Endothelial cell (in vitro differentiated cells): ENCODE measurements at regions not wholly inside any gene's neighbourhood (a gene's known extent, or its start where the extent isn't known, plus 50 kb on each side); places are given as distances from the start of the nearest gene placed in this dataset.
"Not testable (repeated sequence)": the region's sequence is repeated elsewhere in the genome, so short reads cannot be mapped to it uniquely, and the experiment has no call there.

Source experiments
- DNase-seq: peaks from one replicate; pipeline ENCODE4 v3.0.0; 2021; ENCODE audit warnings: low spot score
- H3K27ac Mint-ChIP-seq: one replicate; pipeline ENCODE4 v1.8.0; 2021; ENCODE audit warnings: mixed read lengths, inconsistent platforms; ENCODE audit not compliant: unreplicated experiment
- H3K27me3 Mint-ChIP-seq: one replicate; pipeline ENCODE4 v1.8.0; 2021; ENCODE audit warnings: mild to moderate bottlenecking, moderate library complexity, mixed read lengths, inconsistent platforms; ENCODE audit not compliant: unreplicated experiment
- H3K36me3 Mint-ChIP-seq: one replicate; pipeline ENCODE4 v1.8.0; 2021; ENCODE audit warnings: mild to moderate bottlenecking, low read depth, mixed read lengths, inconsistent platforms; ENCODE audit not compliant: unreplicated experiment
- H3K4me1 Mint-ChIP-seq: one replicate; pipeline ENCODE4 v1.8.0; 2021; ENCODE audit warnings: mild to moderate bottlenecking, mixed read lengths, inconsistent platforms; ENCODE audit not compliant: unreplicated experiment
- H3K4me3 Mint-ChIP-seq: one replicate; pipeline ENCODE4 v1.8.0; 2021; ENCODE audit warnings: mild to moderate bottlenecking, mixed read lengths, inconsistent platforms; ENCODE audit not compliant: unreplicated experiment
- H3K9me3 Mint-ChIP-seq: one replicate; pipeline ENCODE4 v1.8.0; 2021; ENCODE audit warnings: mixed read lengths, inconsistent platforms; ENCODE audit not compliant: unreplicated experiment
- CTCF ChIP-seq: fragments of 200-600 bp; sonication (generic); IDR thresholded peaks from one replicate; pipeline ENCODE4 v1.5.0; 2021; ENCODE audit warnings: antibody characterized with exemption; ENCODE audit not compliant: unreplicated experiment

GRCh38 chr5:35543408-35543807, 74.3 kb upstream of the SPEF2 start:
- no peak for TF ChIP-seq CTCF
- peaks cover 4% of the 10 kb centered on the region for H3K4me1 Mint-ChIP-seq
- H3K36me3 Mint-ChIP-seq = no peaks in the 10 kb centered on the region
- no peaks in the 10 kb centered on the region for H3K9me3 Mint-ChIP-seq
- peaks cover 2% of the 10 kb centered on the region for H3K27me3 Mint-ChIP-seq
- H3K27ac Mint-ChIP-seq = no peak overlapping the region
- H3K4me3 Mint-ChIP-seq = no peak overlapping the region
- no peak for DNase-seq

GRCh38 chr5:35540002-35540401, 77.7 kb upstream of the SPEF2 start:
- TF ChIP-seq CTCF = no peak
- H3K4me1 Mint-ChIP-seq = no peaks in the 10 kb centered on the region
- H3K9me3 Mint-ChIP-seq = no peaks in the 10 kb centered on the region
- H3K36me3 Mint-ChIP-seq = no peaks in the 10 kb centered on the region
- H3K4me3 Mint-ChIP-seq = no peak overlapping the region
- no peaks in the 10 kb centered on the region for H3K27me3 Mint-ChIP-seq
- no peak overlapping the region for H3K27ac Mint-ChIP-seq
- DNase-seq = no peak

GRCh38 chr5:35538198-35538931, 79.3 kb upstream of the SPEF2 start:
- H3K4me3 Mint-ChIP-seq = no peak overlapping the region
- H3K36me3 Mint-ChIP-seq = no peaks in the 10 kb centered on the region
- no peak for TF ChIP-seq CTCF
- no peaks in the 10 kb centered on the region for H3K4me1 Mint-ChIP-seq
- no peak overlapping the region for H3K27ac Mint-ChIP-seq
- DNase-seq = no peak
- no peaks in the 10 kb centered on the region for H3K9me3 Mint-ChIP-seq
- no peaks in the 10 kb centered on the region for H3K27me3 Mint-ChIP-seq

GRCh38 chr5:35533156-35533555, 84.5 kb upstream of the SPEF2 start:
- TF ChIP-seq CTCF = no peak
- Mint-ChIP-seq H3K36me3 (no peaks in the 10 kb centered on the region), H3K27ac (no peak overlapping the region), H3K27me3 (no peaks in the 10 kb centered on the region), H3K4me3 (no peak overlapping the region), H3K4me1 (no peaks in the 10 kb centered on the region), H3K9me3 (no peaks in the 10 kb centered on the region)
- no peak for DNase-seq

GRCh38 chr5:35531553-35531952, 86.1 kb upstream of the SPEF2 start:
- not testable (repeated sequence) for H3K4me1 Mint-ChIP-seq, H3K9me3 Mint-ChIP-seq, H3K4me3 Mint-ChIP-seq, H3K27ac Mint-ChIP-seq, H3K36me3 Mint-ChIP-seq, DNase-seq, H3K27me3 Mint-ChIP-seq
